ENCODE measurements at regions not wholly inside any gene's neighbourhood (a gene's known extent, or its start where the extent isn't known, plus 50 kb on each side); places are given as distances from the start of the nearest gene placed in this dataset.
A peak's percentile ranks its signal among the peaks of the same experiment; 100 is the strongest.

GRCh38 chr6:112468359-112468758 is 121.2 kb downstream of the RFPL4B start:
- intact Hi-C loops (cut with micrococcal nuclease): no loop called here
- CTCF ChIA-PET: no interaction called here
- Histone ChIP-seq H3K9me2 (ENCODE audit: insufficient read depth) (no peaks in the 10 kb centered on the region), H3K36me3 (ENCODE audit: control insufficient read depth in 1 of 2, insufficient read depth in 2 of 2, low read length in 2 of 2) (no peaks in the 10 kb centered on the region), H3K4me1 (ENCODE audit: control insufficient read depth in 1 of 2, insufficient read depth in 2 of 2, low read length in 2 of 2) (peaks cover 0 to 17% of the 10 kb centered on the region in 2 experiments; a peak in 2 of 4 replicates), H3K4me3 (replicated peaks in 1 of 2; ENCODE audit: low read depth in 1 of 2, low read length in 2 of 2) (no peak overlapping the region), H3K27me3 (ENCODE audit: insufficient read depth, low read length) (no peaks in the 10 kb centered on the region), H2AFZ (ENCODE audit: low read depth, low read length, poor library complexity, severe bottlenecking) (peak overlapping the region; percentile 94), H3K27ac (ENCODE audit: low read depth, low read length) (no peak overlapping the region), H4K20me1 (ENCODE audit: insufficient read depth) (no peaks in the 10 kb centered on the region), H3K4me2 (ENCODE audit: low read length) (peak overlapping the region; percentile 52), H3K79me2 (ENCODE audit: insufficient read depth, low read length) (no peaks in the 10 kb centered on the region), H3K9ac (ENCODE audit: low read length) (no peak overlapping the region), H3K9me3 (ENCODE audit: control insufficient read depth in 1 of 2, insufficient read depth in 1 of 2, low read depth in 1 of 2, low read length in 2 of 2) (no peaks in the 10 kb centered on the region)
- POLR2A ChIA-PET: no interaction called here
- no peak for TF ChIP-seq REST (IDR thresholded peaks at IDR 0.05; ENCODE audit: low read depth)
- no peak for TF ChIP-seq SRF (IDR thresholded peaks at IDR 0.05; ENCODE audit: low read depth)
- TF ChIP-seq ATF3 (IDR thresholded peaks at IDR 0.05): no peak
- TF ChIP-seq SIN3A (IDR thresholded peaks at IDR 0.05; ENCODE audit: low read depth): no peak
- TF ChIP-seq EGR1 (IDR thresholded peaks at IDR 0.05; ENCODE audit: low read depth): no peak
- no peak for TF ChIP-seq MAX (IDR thresholded peaks at IDR 0.05)
- DNase-seq (ENCODE audit: low read depth, low spot score): no peak
- RAD21 ChIA-PET (ENCODE audit: low non-redundant PET in 1 of 2, low total read pairs in 2 of 2, uncharacterized antibody in 2 of 2, unreplicated experiment in 2 of 2): no interaction called here
- BruUV-seq (replicated peaks): no TSS peak
- no peak for ATAC-seq

GRCh38 chr6:112469306-112469705 is 122.2 kb downstream of the RFPL4B start:
- intact Hi-C loops (cut with micrococcal nuclease): no loop called here
- H3K4me1 ChIP-seq (ENCODE audit: control insufficient read depth in 1 of 2, insufficient read depth in 2 of 2, low read length in 2 of 2): peaks cover 0 to 17% of the 10 kb centered on the region in 2 experiments; a peak in 2 of 4 replicates
- ATAC-seq (no peak), DNase-seq (ENCODE audit: low read depth, low spot score) (no peak)
- ChIA-PET CTCF (no interaction called here), RAD21 (ENCODE audit: low non-redundant PET in 1 of 2, low total read pairs in 2 of 2, uncharacterized antibody in 2 of 2, unreplicated experiment in 2 of 2) (no interaction called here), POLR2A (no interaction called here)
- no peaks in the 10 kb centered on the region for H3K9me2 ChIP-seq (ENCODE audit: insufficient read depth)
- no peaks in the 10 kb centered on the region for H3K27me3 ChIP-seq (ENCODE audit: insufficient read depth, low read length)
- H3K79me2 ChIP-seq (ENCODE audit: insufficient read depth, low read length): no peaks in the 10 kb centered on the region
- H3K4me3 ChIP-seq (replicated peaks in 1 of 2; ENCODE audit: low read depth in 1 of 2, low read length in 2 of 2): no peak overlapping the region
- no peaks in the 10 kb centered on the region for H3K36me3 ChIP-seq (ENCODE audit: control insufficient read depth in 1 of 2, insufficient read depth in 2 of 2, low read length in 2 of 2)
- no peak overlapping the region for H3K4me2 ChIP-seq (ENCODE audit: low read length)
- no peaks in the 10 kb centered on the region for H3K9me3 ChIP-seq (ENCODE audit: control insufficient read depth in 1 of 2, insufficient read depth in 1 of 2, low read depth in 1 of 2, low read length in 2 of 2)
- no TSS peak for BruUV-seq (replicated peaks)
- peak overlapping the region; percentile 94 for H2AFZ ChIP-seq (ENCODE audit: low read depth, low read length, poor library complexity, severe bottlenecking)
- H3K9ac ChIP-seq (ENCODE audit: low read length): no peak overlapping the region
- H4K20me1 ChIP-seq (ENCODE audit: insufficient read depth): no peaks in the 10 kb centered on the region
- no peak overlapping the region for H3K27ac ChIP-seq (ENCODE audit: low read depth, low read length)
- no peak for TF ChIP-seq ZBTB33 (IDR thresholded peaks at IDR 0.05; ENCODE audit: extremely low read depth, insufficient replicate concordance, low read length)
- no peak for TF ChIP-seq POLR2AphosphoS5 (IDR thresholded peaks at IDR 0.05; ENCODE audit: low read depth, low read length)
- no peak for TF ChIP-seq ZFX (IDR thresholded peaks at IDR 0.05)
- no peak for TF ChIP-seq EGR1 (IDR thresholded peaks at IDR 0.05; ENCODE audit: low read depth)
- TF ChIP-seq REST (IDR thresholded peaks at IDR 0.05; ENCODE audit: low read depth): no peak
- no peak for TF ChIP-seq FOSL1 (IDR thresholded peaks at IDR 0.05; ENCODE audit: low read depth)
- no peak for TF ChIP-seq MAX (IDR thresholded peaks at IDR 0.05)
